Hepatic stellate cell (primary cell): ENCODE measurements at regions not wholly inside any gene's neighbourhood (a gene's known extent, or its start where the extent isn't known, plus 50 kb on each side); places are given as distances from the start of the nearest gene placed in this dataset.

Experiments
- DNase-seq: peaks from one replicate; pipeline ENCODE4 v3.0.0; 2011; ENCODE audit warnings: low spot score

GRCh38 chr13:104769545-104769944 is 1703.3 kb upstream of the SLC10A2 start:
- DNase-seq, result no peak

- DNase-seq, result no peak
These were observed 1700.1 kb upstream of the SLC10A2 start for GRCh38 chr13:104766319-104766718.

DNA sequence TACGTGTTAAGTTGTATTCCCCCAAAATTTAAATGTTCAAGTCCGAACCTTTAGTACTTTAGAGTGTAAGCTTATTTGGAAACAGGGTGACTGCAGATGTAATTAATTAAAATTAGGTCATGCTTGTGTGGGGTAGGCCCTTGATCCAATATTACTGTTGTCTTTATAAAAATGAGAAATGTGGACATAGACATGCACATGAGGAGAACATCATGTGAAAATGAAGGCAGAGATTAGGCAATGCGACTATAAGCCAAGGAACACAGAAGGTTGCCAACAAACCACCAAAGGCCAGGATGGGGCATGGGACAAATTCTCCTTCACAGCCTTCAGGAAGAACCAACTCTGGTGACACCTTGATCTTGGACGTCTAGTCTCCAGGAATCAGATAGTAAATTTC is 1698.4 kb upstream of the SLC10A2 start:
- DNase-seq, result no peak

- no peak for DNase-seq
These were observed 1692.9 kb upstream of the SLC10A2 start for GRCh38 chr13:104759069-104759468.

- no peak for DNase-seq
These were observed 1691.5 kb upstream of the SLC10A2 start for GRCh38 chr13:104757712-104758111.

DNA sequence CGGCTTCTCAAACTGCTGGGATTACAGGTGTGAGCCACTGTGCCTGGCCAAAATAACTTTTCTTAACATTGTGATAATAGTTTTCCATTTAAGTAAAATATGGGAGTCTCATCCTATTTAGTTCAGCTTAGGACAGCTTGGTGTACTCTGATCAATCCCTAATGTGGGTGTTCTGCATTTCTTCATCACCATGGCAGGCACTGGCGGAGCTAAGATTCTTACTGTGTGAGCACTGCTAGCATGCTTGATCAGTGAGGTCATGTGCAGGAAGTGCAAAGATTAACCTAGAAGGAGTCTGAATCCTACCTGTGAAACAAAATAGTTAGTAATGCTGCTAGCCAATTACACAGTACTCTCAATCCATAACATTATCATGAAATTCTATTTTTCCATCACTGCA is 1684.2 kb upstream of the SLC10A2 start:
- DNase-seq, result no peak

GRCh38 chr13:104740641-104741222 is 1674.5 kb upstream of the SLC10A2 start:
- DNase-seq, result no peak

- DNase-seq, result no peak
These were observed 1671.5 kb upstream of the SLC10A2 start for GRCh38 chr13:104737713-104738112.

DNA sequence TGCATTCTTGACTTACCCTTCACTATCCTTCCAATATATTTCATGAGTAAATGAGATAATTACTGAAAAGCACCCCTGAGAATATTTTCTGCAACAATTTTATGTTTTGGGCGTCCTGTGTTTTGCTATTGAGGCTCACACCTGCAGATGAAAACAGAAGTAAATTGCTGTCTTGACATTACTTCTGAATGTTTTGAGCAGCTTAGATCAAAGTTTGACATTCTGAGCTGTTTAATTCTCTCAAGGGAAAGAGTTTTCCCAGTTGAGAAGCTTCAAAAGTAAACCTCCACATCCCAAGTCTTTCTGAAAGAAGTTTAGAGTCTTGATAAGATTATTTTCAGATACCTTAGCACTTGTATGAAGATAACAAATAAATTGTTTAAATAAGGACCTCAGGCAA is 1667.2 kb upstream of the SLC10A2 start:
- DNase-seq, result no peak

- DNase-seq, result no peak
These were observed 1648.9 kb upstream of the SLC10A2 start for GRCh38 chr13:104715111-104715510.

DNA sequence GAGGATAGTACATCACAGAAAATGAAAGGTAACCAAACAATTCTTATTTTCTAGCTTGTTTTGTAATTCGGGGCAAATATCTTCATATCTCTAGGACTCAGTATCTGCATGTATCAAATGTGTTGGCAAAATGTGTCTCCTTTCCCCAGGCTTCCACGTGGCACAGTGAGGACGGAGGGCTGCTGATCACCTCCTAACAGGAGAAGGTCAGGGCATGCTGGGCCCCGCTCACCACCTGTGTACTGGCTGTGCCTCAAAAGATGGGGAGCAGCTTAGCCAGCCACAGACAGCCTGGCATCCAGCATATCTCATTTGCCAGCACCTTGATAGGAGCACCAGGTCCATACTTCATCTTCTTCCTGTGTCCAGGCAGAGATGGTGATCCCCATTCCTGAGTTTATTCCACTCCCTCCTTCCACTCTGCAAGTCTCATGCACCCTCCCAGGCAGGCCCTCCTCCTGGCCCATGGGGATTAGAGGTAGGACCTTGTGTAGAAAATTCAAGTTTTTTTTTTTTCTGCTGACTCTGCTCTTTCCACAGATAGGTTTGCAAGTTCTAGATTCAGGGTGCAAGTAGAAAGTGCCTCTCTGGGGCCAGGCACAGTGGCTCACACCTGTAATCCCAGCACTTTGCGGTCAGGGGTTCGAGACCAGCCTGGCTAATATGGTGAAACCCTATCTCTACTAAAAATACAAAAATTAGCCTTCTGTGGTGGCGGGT is 1639.0 kb upstream of the SLC10A2 start:
- no peak for DNase-seq

GRCh38 chr13:104701591-104701990 is 1635.4 kb upstream of the SLC10A2 start:
- no peak for DNase-seq

DNA sequence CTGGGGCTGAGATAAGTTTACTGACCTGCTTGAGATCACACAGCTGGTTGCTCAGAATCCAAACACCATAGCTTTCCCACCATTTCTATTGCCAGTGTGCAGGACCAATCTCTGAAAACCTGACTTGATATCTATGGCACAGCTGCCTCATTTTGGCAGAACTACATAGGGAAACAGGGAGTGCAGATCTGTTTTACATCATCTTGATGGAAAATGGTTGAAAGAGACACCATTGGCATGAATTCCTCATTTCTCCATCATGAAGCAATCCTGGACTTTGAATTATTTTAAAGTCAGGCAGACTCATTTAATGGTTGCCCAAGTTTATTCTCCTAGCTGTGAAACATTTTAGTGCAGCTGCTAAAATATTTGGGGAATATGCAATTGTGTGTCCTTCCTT is 1628.2 kb upstream of the SLC10A2 start:
- DNase-seq, result no peak

DNA sequence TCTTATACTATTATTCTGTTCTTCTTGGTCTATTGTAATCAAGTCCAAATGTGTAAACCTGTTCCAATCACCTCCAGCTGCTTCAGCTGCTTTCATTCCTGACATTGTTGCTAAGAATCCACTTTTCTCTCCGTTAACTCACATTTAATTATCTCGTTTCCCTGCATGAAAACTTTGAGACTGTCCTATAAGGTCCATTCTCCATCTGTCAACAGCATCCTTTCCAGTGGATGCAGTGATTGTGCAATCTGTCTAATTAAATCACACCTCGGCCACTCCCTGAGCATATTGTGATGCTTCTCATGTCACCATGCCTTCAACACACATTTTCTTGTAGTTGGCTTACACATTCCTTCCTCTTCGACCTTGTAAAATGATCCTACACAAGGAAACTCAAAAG is 1626.9 kb upstream of the SLC10A2 start:
- no peak for DNase-seq

DNA sequence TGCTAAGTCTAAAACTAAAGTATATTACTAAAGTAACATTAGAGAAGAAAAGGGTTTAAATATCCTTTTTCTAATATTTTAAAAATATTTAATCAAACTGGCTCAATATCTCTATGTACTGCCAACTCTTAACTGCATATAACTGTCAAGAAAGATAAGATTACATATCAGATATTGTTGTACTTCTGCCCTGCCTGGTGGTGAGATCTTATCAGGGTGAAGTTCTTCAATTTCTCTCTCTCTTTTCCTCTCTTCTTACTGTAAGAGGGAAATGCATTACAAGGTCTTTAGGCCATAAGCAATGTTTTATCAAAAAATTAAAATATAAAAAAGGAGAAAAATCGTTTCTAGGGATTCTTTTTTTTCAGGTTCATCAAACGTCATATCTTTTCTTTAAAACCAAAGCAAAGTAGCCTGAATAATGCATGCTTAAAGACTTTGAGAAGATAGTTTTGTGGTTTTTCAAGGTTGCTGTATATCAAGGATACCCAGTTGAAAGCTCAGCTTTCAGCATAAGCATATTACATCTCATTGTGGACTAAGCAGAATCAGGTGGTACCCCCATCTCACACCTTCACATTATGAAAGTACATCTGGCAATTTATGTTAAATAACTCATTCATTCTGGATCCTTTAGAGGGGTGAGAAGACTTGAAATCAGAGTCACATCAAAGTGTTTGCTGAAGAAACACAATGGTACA is 1625.7 kb upstream of the SLC10A2 start:
- DNase-seq, result no peak

- DNase-seq, result no peak
These were observed 1620.3 kb upstream of the SLC10A2 start for GRCh38 chr13:104686484-104686883.

- no peak for DNase-seq
These were observed 1617.6 kb upstream of the SLC10A2 start for GRCh38 chr13:104683789-104684188.

DNA sequence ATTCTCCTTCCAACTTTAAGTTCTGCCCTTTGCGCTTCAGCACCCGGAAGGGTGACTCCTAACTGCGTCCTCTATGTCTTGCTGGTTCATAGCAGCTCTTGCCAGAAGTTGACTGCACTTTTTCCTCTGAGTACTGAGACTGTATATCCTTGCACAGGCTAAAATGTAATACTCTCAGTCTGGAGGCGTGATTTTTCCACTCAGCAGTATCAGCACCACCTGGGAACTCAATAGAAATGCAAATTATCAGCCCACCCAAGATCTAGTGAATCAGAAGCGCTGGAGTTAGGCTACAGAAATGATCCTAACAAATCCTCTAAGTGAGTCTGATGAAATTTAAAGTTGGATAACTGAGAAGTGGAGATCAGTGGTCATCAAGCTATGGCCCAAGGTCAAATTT is 1611.9 kb upstream of the SLC10A2 start:
- no peak for DNase-seq

- no peak for DNase-seq
These were observed 1605.7 kb upstream of the SLC10A2 start for GRCh38 chr13:104671901-104672300.

DNA sequence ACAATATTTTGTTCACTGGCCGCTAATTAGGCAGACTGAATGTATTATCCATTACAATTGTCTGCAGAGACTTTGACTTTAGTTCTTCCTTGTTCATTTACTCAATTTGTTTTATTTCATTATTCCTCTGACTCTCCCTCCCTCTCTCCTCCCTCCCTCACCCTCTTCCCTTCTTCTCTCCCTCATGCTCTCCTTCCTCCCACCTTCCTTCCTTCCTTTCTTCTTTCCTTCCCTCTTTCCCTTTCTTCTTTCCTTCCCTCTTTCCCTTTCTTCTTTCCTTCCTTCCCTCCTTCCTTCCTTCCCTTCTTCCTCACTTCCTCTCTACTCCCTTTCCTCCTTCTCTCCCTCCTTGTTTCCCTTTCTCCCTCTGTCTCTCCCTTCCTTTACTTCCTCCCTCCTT is 1591.0 kb upstream of the SLC10A2 start:
- no peak for DNase-seq

GRCh38 chr13:104650431-104650830 is 1584.2 kb upstream of the SLC10A2 start:
- no peak for DNase-seq

DNA sequence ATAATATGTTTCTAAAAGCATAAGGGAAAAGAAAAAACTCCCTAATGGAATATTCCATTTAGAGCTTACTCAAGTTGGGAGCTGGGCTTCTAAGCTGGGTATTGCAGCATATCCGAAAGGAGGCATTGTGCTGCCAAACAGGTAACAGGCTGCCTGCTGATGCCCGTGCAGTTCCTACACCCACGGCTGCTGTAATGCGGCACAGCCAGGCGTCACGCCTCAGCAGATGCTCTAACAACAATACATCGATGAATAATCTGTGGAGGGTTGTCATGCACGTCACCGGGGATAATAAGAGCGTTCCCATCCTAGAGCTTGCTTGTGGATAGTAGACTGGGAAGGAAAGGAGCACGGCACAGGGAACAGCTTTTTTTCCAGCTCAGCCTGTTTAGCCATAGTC is 1582.1 kb upstream of the SLC10A2 start:
- no peak for DNase-seq

- DNase-seq, result no peak
These were observed 1579.6 kb upstream of the SLC10A2 start for GRCh38 chr13:104645786-104646185.

DNA sequence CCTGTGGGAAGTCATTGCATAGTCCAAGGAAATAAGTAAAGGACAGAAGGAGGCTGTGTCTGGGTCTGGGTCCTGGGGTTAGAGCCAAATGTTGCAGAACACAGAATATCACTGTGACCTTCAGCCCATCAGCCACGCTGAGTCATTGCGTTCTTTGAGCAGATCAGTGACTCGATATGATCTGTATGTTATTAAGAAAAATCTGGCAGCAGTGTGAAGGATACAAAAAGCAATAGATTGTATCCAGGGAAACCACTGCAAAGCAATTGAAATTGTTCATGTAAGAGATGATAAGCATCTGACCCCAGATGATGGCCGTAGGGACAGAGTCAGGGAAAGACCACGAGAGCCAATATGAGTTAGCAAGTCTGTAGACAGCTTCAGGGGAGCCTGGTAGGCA is 1575.1 kb upstream of the SLC10A2 start:
- no peak for DNase-seq
